Esophagus muscularis mucosa (tissue), 4 donors: ENCODE measurements at regions not wholly inside any gene's neighbourhood (a gene's known extent, or its start where the extent isn't known, plus 50 kb on each side); places are given as distances from the start of the nearest gene placed in this dataset.

Source experiments
- DNase-seq: peaks from one replicate; pipeline ENCODE4 v3.0.0-alpha.2; 2017; ENCODE audit errors: extremely low spot score
- H3K27ac ChIP-seq, 4 donors: fragments of 200-600 bp; sonication (generic); replicated peaks in 1 of 4; 1 replicate in 3 of 4; 2 replicates in 1 of 4; pipeline ENCODE4 v1.5.1; 2016 to 2019; ENCODE audit warnings: mild to moderate bottlenecking in 1 of 4
- H3K27me3 ChIP-seq, 4 donors: fragments of 200-600 bp; sonication (generic); one replicate each; pipeline versions ENCODE4 v1.5.1 to v1.6.0; 2016 to 2019
- H3K36me3 ChIP-seq, 4 donors: fragments of 200-600 bp; sonication (generic); one replicate each; pipeline ENCODE4 v1.5.1; 2016 to 2019
- H3K4me1 ChIP-seq, 4 donors: fragments of 200-600 bp; sonication (generic); one replicate each; pipeline ENCODE4 v1.5.1; 2016 to 2019
- H3K4me3 ChIP-seq, 4 donors: fragments of 200-600 bp; sonication (generic); 1 replicate in 2 of 4; 2 replicates in 2 of 4; pipeline ENCODE4 v1.5.1; 2016 to 2019; ENCODE audit warnings: mild to moderate bottlenecking in 4 of 4, moderate library complexity in 1 of 4
- H3K9me3 ChIP-seq, 4 donors: fragments of 200-600 bp; sonication (generic); 1 replicate in 3 of 4; 2 replicates in 1 of 4; pipeline ENCODE4 v1.5.1; 2016 to 2019
- EP300 ChIP-seq: sonication (generic); formaldehyde crosslinking; IDR thresholded peaks from one replicate; pipeline ENCODE4 v1.6.1; 2017; ENCODE audit warnings: antibody characterized with exemption
- POLR2A ChIP-seq: fragments of 450-650 bp; IDR thresholded peaks from one replicate; pipeline ENCODE4 v1.6.1; 2017; ENCODE audit warnings: antibody characterized with exemption, moderate library complexity, mild to moderate bottlenecking, low read depth
- POLR2AphosphoS5 ChIP-seq, 2 donors: sonication (generic); formaldehyde crosslinking; IDR thresholded peaks; one replicate each; pipeline ENCODE4 v1.6.1; 2017; ENCODE audit warnings: antibody characterized with exemption in 2 of 2
- WGBS: methylation state at CpG from one replicate; pipeline ENCODE4 v1.1.5; 2018; 5-methylcytosine and 5-hydroxymethylcytosine counted together
- intact Hi-C: fragments of 100-400 bp; cut with DNase I; formaldehyde crosslinking; loops from one replicate; pipeline ENCODE4 v1.15.1; 2023
- TF ChIP-seq, protein P1 (sequence below), 3 experiments: fragments of 200-600 bp in 2 of 3; fragments of 450-650 bp in 1 of 3; sonication (generic) in 2 of 3; IDR thresholded peaks; one replicate each; pipeline ENCODE4 v1.5.1; 2017 to 2019; ENCODE audit warnings: antibody characterized with exemption in 3 of 3, mild to moderate bottlenecking in 2 of 3, moderate library complexity in 1 of 3

GRCh38 chr3:115330430-115330829, 183.3 kb upstream of the ZBTB20 start:
- no peaks in the 10 kb centered on the region for H3K4me1 ChIP-seq
- intact Hi-C loops: no loop called here
- no peak overlapping the region for H3K4me3 ChIP-seq
- no peaks in the 10 kb centered on the region for H3K9me3 ChIP-seq
- DNase-seq: no peak
- TF ChIP-seq POLR2AphosphoS5 (IDR thresholded peaks at IDR 0.05): no peak
- no peak for TF ChIP-seq EP300
- no peak for TF ChIP-seq POLR2A
- TF ChIP-seq, protein P1, sequence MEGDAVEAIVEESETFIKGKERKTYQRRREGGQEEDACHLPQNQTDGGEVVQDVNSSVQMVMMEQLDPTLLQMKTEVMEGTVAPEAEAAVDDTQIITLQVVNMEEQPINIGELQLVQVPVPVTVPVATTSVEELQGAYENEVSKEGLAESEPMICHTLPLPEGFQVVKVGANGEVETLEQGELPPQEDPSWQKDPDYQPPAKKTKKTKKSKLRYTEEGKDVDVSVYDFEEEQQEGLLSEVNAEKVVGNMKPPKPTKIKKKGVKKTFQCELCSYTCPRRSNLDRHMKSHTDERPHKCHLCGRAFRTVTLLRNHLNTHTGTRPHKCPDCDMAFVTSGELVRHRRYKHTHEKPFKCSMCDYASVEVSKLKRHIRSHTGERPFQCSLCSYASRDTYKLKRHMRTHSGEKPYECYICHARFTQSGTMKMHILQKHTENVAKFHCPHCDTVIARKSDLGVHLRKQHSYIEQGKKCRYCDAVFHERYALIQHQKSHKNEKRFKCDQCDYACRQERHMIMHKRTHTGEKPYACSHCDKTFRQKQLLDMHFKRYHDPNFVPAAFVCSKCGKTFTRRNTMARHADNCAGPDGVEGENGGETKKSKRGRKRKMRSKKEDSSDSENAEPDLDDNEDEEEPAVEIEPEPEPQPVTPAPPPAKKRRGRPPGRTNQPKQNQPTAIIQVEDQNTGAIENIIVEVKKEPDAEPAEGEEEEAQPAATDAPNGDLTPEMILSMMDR (IDR thresholded peaks at IDR 0.05): no peak
- no peaks in the 10 kb centered on the region for H3K27me3 ChIP-seq
- H3K36me3 ChIP-seq: no peaks in the 10 kb centered on the region
- H3K27ac ChIP-seq: no peak overlapping the region

DNA sequence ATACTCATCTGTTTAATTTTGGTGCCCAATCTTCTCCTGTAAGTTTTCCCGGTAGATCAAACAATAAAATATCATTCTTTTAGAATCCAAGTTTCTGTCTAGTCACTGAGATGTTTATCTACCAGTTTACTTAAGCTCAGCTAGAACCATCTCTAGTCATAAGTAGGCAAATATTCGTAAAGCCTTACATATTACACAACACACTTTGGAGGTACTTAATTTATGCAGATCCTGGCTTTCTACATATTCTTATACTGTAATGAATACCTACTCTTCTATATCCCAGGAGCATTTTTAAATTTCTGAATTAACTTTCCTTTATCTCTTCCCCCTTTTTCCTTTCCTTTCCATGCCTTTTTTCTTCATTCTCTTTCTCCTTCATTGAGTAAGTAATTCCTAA, 185.9 kb upstream of the ZBTB20 start:
- Histone ChIP-seq H3K9me3 (no peaks in the 10 kb centered on the region), H3K4me3 (no peak overlapping the region), H3K27ac (no peak overlapping the region), H3K27me3 (no peaks in the 10 kb centered on the region), H3K4me1 (no peaks in the 10 kb centered on the region), H3K36me3 (no peaks in the 10 kb centered on the region)
- 86% methylated on average over 2 of the region's 2 CpGs for WGBS
- no peak for DNase-seq
- intact Hi-C loops: no loop called here
- no peak for TF ChIP-seq POLR2AphosphoS5 (IDR thresholded peaks at IDR 0.05)
- no peak for TF ChIP-seq POLR2A
- TF ChIP-seq, protein P1 (IDR thresholded peaks at IDR 0.05): no peak
- TF ChIP-seq EP300: no peak

DNA sequence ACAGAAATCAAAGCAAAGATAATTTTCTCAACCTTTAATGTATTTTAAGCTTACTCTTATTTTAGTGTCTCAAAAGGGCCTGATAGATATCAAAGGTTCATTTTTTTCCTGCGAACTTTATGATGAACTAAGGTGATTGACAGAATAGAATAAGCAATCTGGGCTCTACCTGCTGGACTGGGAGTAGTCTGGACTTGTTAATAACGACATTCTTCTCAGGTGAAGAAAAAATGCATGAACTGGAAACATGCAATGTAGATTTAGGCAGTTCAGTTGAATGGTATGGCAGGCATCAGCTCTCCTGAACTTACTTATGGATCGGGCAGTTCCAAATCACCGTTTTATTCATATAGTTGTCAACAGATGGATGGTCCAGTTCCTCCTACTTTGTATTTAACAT, 189.7 kb upstream of the ZBTB20 start:
- no peaks in the 10 kb centered on the region for H3K4me1 ChIP-seq
- H3K36me3 ChIP-seq: no peaks in the 10 kb centered on the region
- WGBS: 79% methylated on average over 4 of the region's 4 CpGs
- intact Hi-C loops: no loop called here
- no peak overlapping the region for H3K4me3 ChIP-seq
- H3K9me3 ChIP-seq: no peaks in the 10 kb centered on the region
- H3K27me3 ChIP-seq: no peaks in the 10 kb centered on the region
- TF ChIP-seq, protein P1 (IDR thresholded peaks at IDR 0.05): no peak
- no peak for TF ChIP-seq EP300
- no peak for TF ChIP-seq POLR2A
- TF ChIP-seq POLR2AphosphoS5 (IDR thresholded peaks at IDR 0.05): no peak
- H3K27ac ChIP-seq: no peak overlapping the region
- DNase-seq: no peak

DNA sequence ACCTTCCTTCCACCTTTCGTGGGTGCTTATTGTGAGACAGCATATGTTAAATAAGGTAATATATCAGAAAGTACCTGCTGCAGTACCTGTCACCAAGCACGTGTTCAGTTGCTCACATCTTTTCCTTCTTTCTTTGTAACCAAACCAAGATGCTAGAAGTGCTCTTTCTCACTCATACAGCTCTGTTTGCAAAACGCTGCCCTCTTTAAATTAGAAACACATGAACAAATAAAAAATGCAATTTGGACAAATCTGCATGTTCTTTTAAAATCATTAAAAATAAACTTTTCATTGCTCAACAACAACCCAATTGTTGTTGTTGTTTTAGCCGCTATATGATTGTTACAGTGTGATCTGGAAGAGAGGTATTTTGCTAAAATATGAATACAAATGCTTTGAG, 193.5 kb upstream of the ZBTB20 start:
- TF ChIP-seq POLR2A (no peak), EP300 (no peak), POLR2AphosphoS5 (IDR thresholded peaks at IDR 0.05) (no peak)
- TF ChIP-seq, protein P1 (IDR thresholded peaks at IDR 0.05): no peak
- no peaks in the 10 kb centered on the region for H3K36me3 ChIP-seq
- H3K27me3 ChIP-seq: no peaks in the 10 kb centered on the region
- H3K9me3 ChIP-seq: no peaks in the 10 kb centered on the region
- no peaks in the 10 kb centered on the region for H3K4me1 ChIP-seq
- no peak overlapping the region for H3K27ac ChIP-seq
- DNase-seq: no peak
- no peak overlapping the region for H3K4me3 ChIP-seq
- WGBS: 85% methylated on average over 4 of the region's 4 CpGs
- intact Hi-C loops: no loop called here

DNA sequence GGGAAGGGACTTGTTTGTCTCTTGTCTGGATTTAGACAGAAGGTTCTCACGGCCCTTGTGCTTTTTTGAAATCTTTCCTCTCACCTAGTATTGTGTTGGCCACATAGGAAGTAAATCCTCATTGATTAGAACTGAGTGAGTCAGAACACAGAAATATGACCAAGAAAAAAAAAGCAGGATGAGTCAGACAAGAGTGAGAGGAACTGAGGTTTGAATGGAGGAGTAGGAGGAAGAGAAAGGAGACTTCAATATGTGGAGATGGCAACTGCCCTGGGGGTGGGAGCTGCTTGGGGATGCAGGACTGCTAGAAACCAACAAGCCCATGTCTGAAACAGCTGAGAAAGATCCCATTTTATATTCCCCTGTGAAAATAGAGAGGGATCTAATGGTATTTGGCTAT, 194.1 kb upstream of the ZBTB20 start:
- no peak overlapping the region for H3K4me3 ChIP-seq
- DNase-seq: no peak
- TF ChIP-seq POLR2A (no peak), EP300 (no peak), POLR2AphosphoS5 (IDR thresholded peaks at IDR 0.05) (no peak)
- TF ChIP-seq, protein P1 (IDR thresholded peaks at IDR 0.05): no peak
- H3K27ac ChIP-seq: no peak overlapping the region
- no peaks in the 10 kb centered on the region for H3K9me3 ChIP-seq
- no peaks in the 10 kb centered on the region for H3K4me1 ChIP-seq
- no peaks in the 10 kb centered on the region for H3K27me3 ChIP-seq
- 68% methylated on average over 1 of the region's 1 CpG for WGBS
- intact Hi-C loops: no loop called here
- H3K36me3 ChIP-seq: no peaks in the 10 kb centered on the region
